ENCODE measurements at regions not wholly inside any gene's neighbourhood (a gene's known extent, or its start where the extent isn't known, plus 50 kb on each side); places are given as distances from the start of the nearest gene placed in this dataset.

GRCh38 chr4:96969455-96969854 is 1129.6 kb downstream of the PDHA2 start:
- CTCF ChIA-PET: no interaction called here
- no peak for DNase-seq
- ATAC-seq: no peak

DNA sequence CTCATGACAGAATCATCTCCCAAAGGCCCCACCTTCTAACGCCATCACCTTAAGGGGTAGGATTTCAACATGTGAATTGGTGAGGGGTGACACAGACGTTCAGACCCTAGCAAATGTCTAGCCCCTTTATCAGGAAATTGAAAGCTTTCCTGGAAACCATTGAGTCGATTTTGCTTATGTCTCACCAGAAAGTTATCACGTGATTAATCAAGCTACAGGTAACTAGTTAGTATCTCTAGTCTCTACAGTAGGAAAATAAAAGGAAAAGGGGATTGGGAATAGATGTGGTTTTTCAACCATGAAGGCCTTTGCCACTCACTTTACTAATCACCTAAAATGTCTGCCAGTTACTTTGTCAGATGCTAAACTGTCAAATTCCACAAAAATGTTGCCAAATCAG is 1133.0 kb downstream of the PDHA2 start:
- TF ChIP-seq, protein P1, sequence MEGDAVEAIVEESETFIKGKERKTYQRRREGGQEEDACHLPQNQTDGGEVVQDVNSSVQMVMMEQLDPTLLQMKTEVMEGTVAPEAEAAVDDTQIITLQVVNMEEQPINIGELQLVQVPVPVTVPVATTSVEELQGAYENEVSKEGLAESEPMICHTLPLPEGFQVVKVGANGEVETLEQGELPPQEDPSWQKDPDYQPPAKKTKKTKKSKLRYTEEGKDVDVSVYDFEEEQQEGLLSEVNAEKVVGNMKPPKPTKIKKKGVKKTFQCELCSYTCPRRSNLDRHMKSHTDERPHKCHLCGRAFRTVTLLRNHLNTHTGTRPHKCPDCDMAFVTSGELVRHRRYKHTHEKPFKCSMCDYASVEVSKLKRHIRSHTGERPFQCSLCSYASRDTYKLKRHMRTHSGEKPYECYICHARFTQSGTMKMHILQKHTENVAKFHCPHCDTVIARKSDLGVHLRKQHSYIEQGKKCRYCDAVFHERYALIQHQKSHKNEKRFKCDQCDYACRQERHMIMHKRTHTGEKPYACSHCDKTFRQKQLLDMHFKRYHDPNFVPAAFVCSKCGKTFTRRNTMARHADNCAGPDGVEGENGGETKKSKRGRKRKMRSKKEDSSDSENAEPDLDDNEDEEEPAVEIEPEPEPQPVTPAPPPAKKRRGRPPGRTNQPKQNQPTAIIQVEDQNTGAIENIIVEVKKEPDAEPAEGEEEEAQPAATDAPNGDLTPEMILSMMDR (IDR thresholded peaks at IDR 0.05): no peak
- ChIA-PET POLR2A (no interaction called here), CTCF (no interaction called here)
- intact Hi-C loops (cut with micrococcal nuclease): no loop called here
- DNase-seq (no peak), ATAC-seq (no peak)
- Mint-ChIP-seq H3K4me3 (no peak overlapping the region), H3K27me3 (no peaks in the 10 kb centered on the region), H3K36me3 (ENCODE audit: low read depth) (no peaks in the 10 kb centered on the region), H3K27ac (no peak overlapping the region), H3K4me1 (ENCODE audit: low read depth) (no peaks in the 10 kb centered on the region), H3K9me3 (peaks cover 2% of the 10 kb centered on the region)

More at GRCh38 chr4:96969455-96969854, 1129.6 kb downstream of the PDHA2 start:
- no peaks in the 10 kb centered on the region for H3K4me1 Mint-ChIP-seq (ENCODE audit: low read depth)
- no peaks in the 10 kb centered on the region for H3K36me3 Mint-ChIP-seq (ENCODE audit: low read depth)
- no peaks in the 10 kb centered on the region for H3K27me3 Mint-ChIP-seq
- H3K9me3 Mint-ChIP-seq: peaks cover 10% of the 10 kb centered on the region
- TF ChIP-seq, protein P1 (IDR thresholded peaks at IDR 0.05): no peak
- intact Hi-C loops (cut with micrococcal nuclease): no loop called here
- POLR2A ChIA-PET: no interaction called here
- H3K4me3 Mint-ChIP-seq: no peak overlapping the region
- H3K27ac Mint-ChIP-seq: no peak overlapping the region

- no peaks in the 10 kb centered on the region for H3K4me1 Mint-ChIP-seq (ENCODE audit: low read depth)
- TF ChIP-seq, protein P1 (IDR thresholded peaks at IDR 0.05): no peak
- no peak overlapping the region for H3K27ac Mint-ChIP-seq
- no peak for DNase-seq
- no peak overlapping the region for H3K4me3 Mint-ChIP-seq
- H3K9me3 Mint-ChIP-seq: peaks cover 5% of the 10 kb centered on the region
- no peaks in the 10 kb centered on the region for H3K27me3 Mint-ChIP-seq
- ChIA-PET CTCF (no interaction called here), POLR2A (no interaction called here)
- ATAC-seq: no peak
- H3K36me3 Mint-ChIP-seq (ENCODE audit: low read depth): no peaks in the 10 kb centered on the region
- intact Hi-C loops (cut with micrococcal nuclease): no loop called here
Observed at GRCh38 chr4:96974295-96974694, 1134.4 kb downstream of the PDHA2 start.

DNA sequence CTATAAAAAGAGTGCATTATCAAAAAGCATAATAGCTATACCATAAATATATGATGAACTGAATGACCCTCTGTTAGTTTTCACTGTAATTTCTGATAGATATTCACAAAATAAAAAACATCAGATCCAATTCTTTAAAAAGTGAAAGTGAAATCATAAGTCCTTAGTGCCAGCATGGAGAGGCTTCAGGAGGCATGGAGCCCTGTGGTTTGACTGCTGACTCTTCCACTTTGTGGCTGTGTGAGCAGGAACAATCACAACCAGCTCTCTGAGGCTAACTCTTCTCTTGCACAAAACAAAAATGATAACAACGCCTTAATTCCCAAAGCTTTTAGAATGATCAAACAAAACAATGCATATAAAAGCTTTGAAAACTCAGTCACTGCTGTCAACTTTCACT is 1143.9 kb downstream of the PDHA2 start:
- Mint-ChIP-seq H3K27me3 (no peaks in the 10 kb centered on the region), H3K27ac (no peak overlapping the region), H3K9me3 (peaks cover 5% of the 10 kb centered on the region), H3K4me3 (no peak overlapping the region), H3K4me1 (ENCODE audit: low read depth) (no peaks in the 10 kb centered on the region), H3K36me3 (ENCODE audit: low read depth) (no peaks in the 10 kb centered on the region)
- POLR2A ChIA-PET: no interaction called here
- CTCF ChIA-PET: no interaction called here
- DNase-seq (no peak), ATAC-seq (no peak)
- TF ChIP-seq, protein P1 (IDR thresholded peaks at IDR 0.05): no peak
- intact Hi-C loops (cut with micrococcal nuclease): no loop called here

DNA sequence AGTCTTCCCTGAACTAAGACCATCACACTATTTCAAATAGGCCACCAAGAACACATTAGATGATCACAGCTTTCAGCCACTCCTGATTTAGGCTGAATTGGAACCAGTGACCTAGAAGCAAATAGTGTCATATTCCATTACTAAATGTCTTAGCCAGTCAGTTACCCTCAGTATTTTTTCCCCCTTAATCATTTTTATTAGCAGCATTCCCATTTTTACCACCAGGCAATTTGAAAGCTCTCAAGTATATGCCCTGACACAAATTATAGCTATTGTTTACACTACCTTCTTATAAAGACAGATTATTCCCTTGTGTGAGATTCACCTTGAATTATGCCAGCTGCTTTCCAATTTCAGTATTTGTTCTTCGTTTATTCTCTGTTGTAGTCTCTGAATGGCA is 1146.9 kb downstream of the PDHA2 start:
- ChIA-PET CTCF (interaction anchor here (1.2 kb wide), 1 partner anchor 596 kb away, joined by 3 read pairs; no protein-coding TSS in a partner anchor), POLR2A (no interaction called here)
- TF ChIP-seq, protein P1 (IDR thresholded peaks at IDR 0.05): no peak
- H3K36me3 Mint-ChIP-seq (ENCODE audit: low read depth): no peaks in the 10 kb centered on the region
- H3K27ac Mint-ChIP-seq: no peak overlapping the region
- H3K27me3 Mint-ChIP-seq: no peaks in the 10 kb centered on the region
- ATAC-seq (no peak), DNase-seq (no peak)
- H3K9me3 Mint-ChIP-seq: peaks cover 3% of the 10 kb centered on the region
- H3K4me1 Mint-ChIP-seq (ENCODE audit: low read depth): no peaks in the 10 kb centered on the region
- no peak overlapping the region for H3K4me3 Mint-ChIP-seq
- intact Hi-C loops (cut with micrococcal nuclease): no loop called here
